Cardiac fibroblast (primary cell): ENCODE measurements at regions not wholly inside any gene's neighbourhood (a gene's known extent, or its start where the extent isn't known, plus 50 kb on each side); places are given as distances from the start of the nearest gene placed in this dataset.
"Not testable (repeated sequence)": the region's sequence is repeated elsewhere in the genome, so short reads cannot be mapped to it uniquely, and the experiment has no call there.

ENCODE experiments used
- DNase-seq, 2 donors: peaks; one replicate each; pipeline versions ENCODE4 v3.0.0 to v3.0.0-alpha.2; 2010; ENCODE audit warnings: low read depth in 2 of 2
- H3K4me3 ChIP-seq, 2 donors: replicated peaks in 1 of 2; 1 replicate in 1 of 2; 2 replicates in 1 of 2; pipeline ENCODE4 v1.5.1; 2011; ENCODE audit warnings: low read depth in 2 of 2, low read length in 2 of 2, mild to moderate bottlenecking in 2 of 2, moderate library complexity in 1 of 2
- TF ChIP-seq, protein P1 (sequence below): IDR thresholded peaks from one replicate; pipeline ENCODE4 v1.5.1; 2011; ENCODE audit warnings: low read depth, mild to moderate bottlenecking, low read length, inconsistent platforms

DNA sequence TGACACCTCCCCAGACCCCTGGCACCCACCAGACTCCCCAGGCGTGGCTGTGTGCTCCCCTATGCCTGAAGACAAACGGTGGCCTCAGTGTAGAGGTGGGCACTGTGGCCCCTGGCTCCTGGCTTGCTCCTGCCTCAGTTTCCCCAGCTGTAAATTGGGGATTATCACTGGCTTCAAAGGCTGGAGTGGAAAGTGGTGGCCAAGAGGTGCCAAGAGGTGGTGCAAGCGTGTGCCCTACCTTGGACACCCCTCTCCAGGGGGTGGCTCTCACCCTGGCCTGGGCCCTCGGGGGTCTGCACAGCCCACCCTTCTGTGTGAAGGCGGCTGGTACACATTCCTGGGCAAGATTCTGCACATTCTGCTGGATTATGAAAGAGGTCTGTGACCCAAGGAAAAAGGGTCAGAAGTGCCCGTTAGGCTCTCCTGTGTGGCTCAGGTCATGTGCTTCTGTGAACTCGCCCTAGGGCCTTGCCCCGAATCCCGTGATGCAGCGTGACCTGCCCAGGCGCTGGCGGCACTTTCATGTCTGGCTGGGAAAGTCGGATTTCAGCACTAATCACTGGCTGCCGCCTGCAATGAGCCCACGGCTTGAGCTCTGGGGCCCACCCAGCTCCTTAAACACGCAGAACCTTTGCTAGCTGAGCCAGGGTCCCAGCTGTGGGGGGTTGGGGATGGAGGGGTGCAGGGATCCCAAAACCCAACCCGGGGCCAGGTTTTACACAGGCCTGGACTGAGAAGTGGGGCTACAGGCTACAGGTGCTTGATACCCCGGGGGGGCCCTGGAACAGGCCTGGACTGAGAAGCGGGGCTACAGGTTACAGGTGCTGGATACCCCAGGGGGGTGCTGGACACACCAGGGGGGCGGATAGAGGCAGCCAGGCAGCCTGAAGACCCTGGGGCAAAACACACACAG lies 86.8 kb upstream of the METTL9 start:
- not testable (repeated sequence) for H3K4me3 ChIP-seq, DNase-seq

- H3K4me3 ChIP-seq, result not testable (repeated sequence)
- peak in 1 of 2 donors; percentile 11 for DNase-seq
Measured at GRCh38 chr16:21513337-21513741, 86.0 kb upstream of the METTL9 start.

GRCh38 chr16:21513812-21514473 lies 85.4 kb upstream of the METTL9 start:
- H3K4me3 ChIP-seq, result not testable (repeated sequence)
- DNase-seq, result peak in 1 of 2 donors; percentile 49

GRCh38 chr16:21514474-21514840 lies 84.9 kb upstream of the METTL9 start:
- not testable (repeated sequence) for H3K4me3 ChIP-seq

GRCh38 chr16:21516705-21517040 lies 82.7 kb upstream of the METTL9 start:
- DNase-seq, H3K4me3 ChIP-seq: not testable (repeated sequence)

More at GRCh38 chr16:21514474-21514840, 84.9 kb upstream of the METTL9 start:
- DNase-seq, result not testable (repeated sequence)

GRCh38 chr16:21517263-21517662 lies 82.1 kb upstream of the METTL9 start:
- DNase-seq, H3K4me3 ChIP-seq: not testable (repeated sequence)

GRCh38 chr16:21519361-21520133 lies 79.8 kb upstream of the METTL9 start:
- peak in 1 of 2 donors; percentile 18 for DNase-seq
- H3K4me3 ChIP-seq, result peak overlapping the region; percentile 71 to 77

DNA sequence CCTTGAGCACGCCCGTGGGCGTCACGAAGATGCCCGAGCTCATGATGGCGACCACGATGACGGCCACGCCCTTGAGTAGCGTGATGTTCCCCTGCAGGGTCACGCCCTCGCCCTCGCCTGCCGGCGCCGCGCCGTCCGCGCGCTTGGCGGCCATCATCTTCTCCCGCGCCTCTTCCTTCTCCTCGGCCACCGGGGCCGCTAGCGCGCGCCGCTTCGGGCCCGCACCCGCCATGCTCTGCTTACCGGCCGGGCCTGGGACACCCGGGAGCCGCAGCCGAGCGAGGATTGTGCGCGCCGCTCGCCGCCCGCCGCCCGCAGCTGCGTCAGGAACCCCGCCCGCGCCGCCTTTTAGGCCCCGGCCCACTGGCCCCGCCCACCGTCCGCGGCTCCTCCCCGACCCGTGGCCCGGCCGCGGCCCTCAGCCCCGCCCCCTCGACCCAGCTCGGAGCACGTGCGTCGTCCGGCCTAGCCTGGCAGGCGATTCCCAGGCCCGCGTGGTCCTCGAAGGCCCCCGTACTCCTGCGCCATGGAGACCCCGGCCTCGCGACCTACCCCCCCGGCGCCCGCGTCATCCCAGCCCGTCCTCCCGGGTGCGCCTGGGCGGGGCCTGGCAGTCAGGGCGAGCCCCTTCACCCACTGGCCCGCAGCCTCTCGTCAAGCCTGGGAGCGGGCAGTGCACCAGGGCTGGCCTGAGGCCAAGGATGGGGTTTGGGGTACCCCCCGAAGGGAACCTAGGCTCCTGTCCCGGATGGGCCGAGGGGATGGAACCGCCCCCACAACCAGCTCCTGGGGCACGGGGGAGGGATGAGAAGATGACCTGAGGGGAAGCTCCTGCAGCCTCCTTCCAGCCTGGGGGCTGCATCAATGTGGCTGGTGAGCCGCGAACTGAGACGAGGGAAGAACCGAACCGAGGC lies 79.0 kb upstream of the METTL9 start:
- peak overlapping the region; percentile 60 to 71 for H3K4me3 ChIP-seq
- DNase-seq, result peak; percentile 94 to 96

DNA sequence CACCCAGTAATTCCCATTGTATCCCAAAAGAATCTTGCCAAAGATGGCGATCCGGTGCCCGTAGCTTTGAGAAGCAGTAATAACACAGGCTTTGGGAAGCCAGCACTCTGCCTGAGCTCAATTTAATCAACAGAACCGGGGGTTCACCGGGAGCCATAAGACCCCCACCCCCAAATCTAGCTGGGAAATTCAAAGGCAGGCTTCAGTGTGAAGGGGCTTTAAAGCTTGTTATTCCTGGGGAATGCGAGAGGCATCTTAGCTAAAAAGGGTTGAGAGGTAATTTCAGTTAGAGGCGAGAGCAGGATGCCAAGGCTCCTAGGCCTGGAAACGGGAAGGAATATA lies 78.4 kb upstream of the METTL9 start:
- not testable (repeated sequence) for H3K4me3 ChIP-seq

DNA sequence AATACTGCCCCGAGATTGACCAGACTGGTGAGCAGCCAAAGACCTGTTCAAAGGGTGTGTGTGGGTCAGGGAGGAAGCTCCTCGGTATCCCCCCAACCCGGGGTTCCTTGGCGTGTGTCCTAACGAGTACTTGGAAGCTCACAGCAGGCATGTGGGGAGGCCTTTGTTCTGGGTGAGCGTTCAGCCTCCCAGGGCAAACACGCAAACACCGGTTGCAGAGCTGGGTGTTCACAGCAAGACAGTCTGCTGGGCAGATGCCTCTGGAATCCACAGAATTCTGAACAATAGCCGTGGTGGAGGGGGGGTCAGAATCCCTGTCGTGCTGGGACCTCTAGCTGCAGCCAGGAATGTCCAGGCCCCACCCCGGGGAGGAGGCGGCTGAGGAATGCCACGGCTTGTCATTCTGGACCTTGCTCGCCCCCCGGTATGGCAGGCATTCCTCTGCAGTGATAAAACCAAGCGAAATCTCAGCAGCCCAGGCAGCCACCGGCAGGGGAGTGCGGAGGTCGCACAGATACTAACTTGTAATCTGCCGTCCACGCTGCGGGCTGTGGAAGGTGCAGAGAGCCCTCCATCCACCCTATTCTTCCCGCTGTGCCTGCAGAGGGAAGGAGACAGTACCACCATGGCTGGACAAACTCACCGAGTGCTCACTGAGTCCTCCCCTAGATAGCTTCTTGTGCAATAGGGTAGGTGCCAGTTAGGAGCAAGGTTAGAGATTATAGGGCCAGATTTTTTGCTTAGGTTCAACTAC lies 77.8 kb upstream of the METTL9 start:
- DNase-seq, result peak; percentile 52 to 56
- H3K4me3 ChIP-seq, result not testable (repeated sequence)

More for the DNA sequence above, 78.4 kb upstream of the METTL9 start:
- DNase-seq, result not testable (repeated sequence)

- not testable (repeated sequence) for H3K4me3 ChIP-seq, DNase-seq
Measured at GRCh38 chr16:21522846-21523245, 76.5 kb upstream of the METTL9 start.

DNA sequence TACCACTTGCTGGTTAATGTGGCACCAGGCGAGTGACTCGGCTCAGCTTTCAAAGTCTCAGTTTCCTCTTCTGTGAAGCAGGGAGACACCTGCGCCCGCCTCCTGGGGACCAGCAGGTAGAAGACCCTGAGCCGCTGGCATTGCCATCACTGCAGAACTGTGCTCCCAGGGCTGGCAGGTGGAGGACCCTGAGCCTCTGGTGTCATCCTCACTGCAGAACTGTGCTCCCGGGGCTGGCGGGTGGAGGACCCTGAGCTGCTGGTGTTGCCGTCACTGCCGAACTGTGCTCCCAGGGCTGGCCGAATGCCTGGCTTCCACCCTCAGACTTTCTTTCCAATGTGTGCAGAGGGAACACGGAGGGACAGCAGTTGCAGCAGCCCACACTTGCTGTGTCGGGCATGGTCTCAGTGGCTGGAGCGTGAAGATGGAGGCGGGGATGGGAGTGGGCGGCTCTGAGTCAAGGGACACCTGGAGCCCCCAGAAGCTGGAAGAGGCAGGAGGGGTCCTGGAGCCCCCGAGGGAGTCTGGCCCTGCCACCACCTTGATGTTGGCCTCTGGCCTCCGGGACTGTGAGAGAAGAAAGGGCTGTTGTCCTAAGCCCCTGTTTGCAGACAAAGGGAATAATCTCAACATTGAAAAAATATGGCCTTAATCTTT lies 75.8 kb upstream of the METTL9 start:
- no peak for DNase-seq
- H3K4me3 ChIP-seq, result no peak overlapping the region
- TF ChIP-seq, protein P1, sequence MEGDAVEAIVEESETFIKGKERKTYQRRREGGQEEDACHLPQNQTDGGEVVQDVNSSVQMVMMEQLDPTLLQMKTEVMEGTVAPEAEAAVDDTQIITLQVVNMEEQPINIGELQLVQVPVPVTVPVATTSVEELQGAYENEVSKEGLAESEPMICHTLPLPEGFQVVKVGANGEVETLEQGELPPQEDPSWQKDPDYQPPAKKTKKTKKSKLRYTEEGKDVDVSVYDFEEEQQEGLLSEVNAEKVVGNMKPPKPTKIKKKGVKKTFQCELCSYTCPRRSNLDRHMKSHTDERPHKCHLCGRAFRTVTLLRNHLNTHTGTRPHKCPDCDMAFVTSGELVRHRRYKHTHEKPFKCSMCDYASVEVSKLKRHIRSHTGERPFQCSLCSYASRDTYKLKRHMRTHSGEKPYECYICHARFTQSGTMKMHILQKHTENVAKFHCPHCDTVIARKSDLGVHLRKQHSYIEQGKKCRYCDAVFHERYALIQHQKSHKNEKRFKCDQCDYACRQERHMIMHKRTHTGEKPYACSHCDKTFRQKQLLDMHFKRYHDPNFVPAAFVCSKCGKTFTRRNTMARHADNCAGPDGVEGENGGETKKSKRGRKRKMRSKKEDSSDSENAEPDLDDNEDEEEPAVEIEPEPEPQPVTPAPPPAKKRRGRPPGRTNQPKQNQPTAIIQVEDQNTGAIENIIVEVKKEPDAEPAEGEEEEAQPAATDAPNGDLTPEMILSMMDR, result no peak
